ENCODE measurements at regions not wholly inside any gene's neighbourhood (a gene's known extent, or its start where the extent isn't known, plus 50 kb on each side); places are given as distances from the start of the nearest gene placed in this dataset.
"Not testable (repeated sequence)": the region's sequence is repeated elsewhere in the genome, so short reads cannot be mapped to it uniquely, and the experiment has no call there.

- H3K9me3 ChIP-seq; H3K4me3 ChIP-seq; H3K36me3 ChIP-seq (replicated peaks in 1 of 2; ENCODE audit: insufficient read depth in 1 of 2, low read depth in 2 of 2); H3K27me3 ChIP-seq; H3K4me1 ChIP-seq; intact Hi-C loops (cut with DNase I); H3K27ac ChIP-seq: not testable (repeated sequence)
- ATAC-seq (peak; percentile 92), DNase-seq (peak; percentile 68 to 82 (median 74))
- TF ChIP-seq CTCF (IDR thresholded peaks at IDR 0.05) = peak; percentile 30 to 78 (median 56)
- whole genome bisulfite sequencing, 2 donors = 32 to 51% methylated on average over 9 to 15 of the region's 20 CpGs
Measured at GRCh38 chr16:29227751-29228663, 178.5 kb downstream of the NPIPB11 start.

DNA sequence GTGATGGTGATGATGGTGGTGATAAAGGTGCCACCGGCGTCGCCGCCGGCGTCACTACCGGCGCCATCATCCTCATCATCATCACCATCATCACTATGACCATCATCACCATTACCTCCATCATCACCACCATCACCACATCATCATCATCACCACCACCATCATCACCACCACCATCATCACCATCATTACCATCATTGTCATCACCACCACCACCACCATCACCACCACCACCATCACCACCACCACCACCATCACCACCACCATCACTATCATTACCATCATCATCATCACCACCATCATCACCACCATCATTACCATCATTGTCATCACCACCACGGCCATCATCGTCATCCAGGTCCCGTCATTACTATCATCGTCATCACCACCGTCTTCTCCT is 179.7 kb downstream of the NPIPB11 start:
- Histone ChIP-seq H3K27me3 (no peaks in the 10 kb centered on the region), H3K27ac (no peak overlapping the region), H3K4me3 (no peak overlapping the region), H3K36me3 (replicated peaks in 1 of 2; ENCODE audit: insufficient read depth in 1 of 2, low read depth in 2 of 2) (no peaks in the 10 kb centered on the region), H3K4me1 (peaks cover 7% of the 10 kb centered on the region), H3K9me3 (no peaks in the 10 kb centered on the region)
- ATAC-seq (no peak), DNase-seq (no peak)
- TF ChIP-seq POLR2A (IDR thresholded peaks at IDR 0.05) = no peak
- WGBS, 2 donors = 0 to 22% methylated on average over 2 to 8 of the region's 13 CpGs
- intact Hi-C loops (cut with DNase I) = no loop called here

GRCh38 chr16:29224675-29225074 is 181.8 kb downstream of the NPIPB11 start:
- WGBS, 2 donors = 64 to 80% methylated on average over 3 to 4 of the region's 4 CpGs
- DNase-seq; H3K4me3 ChIP-seq; H3K4me1 ChIP-seq; H3K9me3 ChIP-seq; H3K36me3 ChIP-seq (replicated peaks in 1 of 2; ENCODE audit: insufficient read depth in 1 of 2, low read depth in 2 of 2); intact Hi-C loops (cut with DNase I); ATAC-seq; H3K27ac ChIP-seq; H3K27me3 ChIP-seq: not testable (repeated sequence)

- H3K4me3 ChIP-seq; H3K27ac ChIP-seq; H3K36me3 ChIP-seq (replicated peaks in 1 of 2; ENCODE audit: insufficient read depth in 1 of 2, low read depth in 2 of 2); ATAC-seq; H3K4me1 ChIP-seq; H3K27me3 ChIP-seq; DNase-seq; H3K9me3 ChIP-seq; intact Hi-C loops (cut with DNase I): not testable (repeated sequence)
- WGBS, 2 donors = 83% methylated on average over 3 of the region's 7 CpGs; no CpG with 5 or more reads in 1 of the 2 donors
Measured at GRCh38 chr16:29222615-29223014, 183.9 kb downstream of the NPIPB11 start.

DNA sequence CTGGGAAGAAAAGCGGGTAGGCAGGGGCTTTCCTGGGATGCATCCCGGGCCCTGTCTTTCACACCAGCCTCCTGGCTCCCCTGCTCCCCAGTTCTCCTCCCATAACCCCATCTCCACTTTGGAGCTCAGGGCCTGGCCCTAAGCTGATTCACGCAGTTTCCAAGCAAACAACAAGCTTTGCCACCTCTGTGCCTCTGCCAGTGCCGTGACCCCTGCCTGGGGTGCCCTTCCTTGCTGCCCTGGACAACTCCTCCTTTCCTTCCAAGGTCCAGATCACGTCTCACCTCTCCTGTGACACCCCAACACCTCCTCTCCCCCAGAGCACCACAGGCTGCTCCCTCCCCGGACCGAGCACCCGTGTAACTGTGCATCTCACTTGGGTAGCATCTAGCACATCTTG is 184.5 kb downstream of the NPIPB11 start:
- DNase-seq; ATAC-seq; H3K4me1 ChIP-seq; H3K4me3 ChIP-seq; H3K36me3 ChIP-seq (replicated peaks in 1 of 2; ENCODE audit: insufficient read depth in 1 of 2, low read depth in 2 of 2); H3K9me3 ChIP-seq; intact Hi-C loops (cut with DNase I); H3K27ac ChIP-seq; H3K27me3 ChIP-seq: not testable (repeated sequence)
- WGBS, 2 donors = 84 to 93% methylated on average over 5 to 8 of the region's 8 CpGs

GRCh38 chr16:29221281-29221955 is 185.1 kb downstream of the NPIPB11 start:
- WGBS, 2 donors = 63 to 78% methylated on average over 9 to 10 of the region's 10 CpGs
- ATAC-seq, DNase-seq: not testable (repeated sequence)

DNA sequence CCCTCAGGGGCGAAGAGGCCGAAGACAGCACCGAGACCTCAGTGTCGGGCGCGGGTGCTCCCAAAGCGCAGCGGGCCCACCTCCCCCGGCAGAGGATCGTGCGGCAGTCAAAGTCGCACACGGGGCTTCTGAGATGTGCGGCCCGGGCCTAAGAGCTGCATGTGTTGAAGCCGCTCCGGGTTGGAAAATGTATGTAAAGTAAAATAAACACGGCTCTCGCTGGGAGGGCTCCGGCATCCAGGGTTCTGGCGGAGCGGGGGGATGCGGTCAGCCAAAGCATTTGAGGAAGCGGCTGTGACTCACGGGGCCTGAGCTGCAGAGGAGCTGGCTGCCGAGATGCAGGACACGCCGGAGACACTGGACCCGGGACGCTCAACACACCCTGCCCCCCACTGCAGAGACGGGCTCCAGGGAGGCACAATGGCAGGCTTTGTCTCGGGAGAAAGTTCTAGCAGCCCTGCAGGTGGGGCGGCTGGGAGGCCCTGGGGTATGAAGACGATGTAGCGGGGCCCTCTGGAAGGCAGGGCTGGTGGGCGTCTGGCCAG is 185.8 kb downstream of the NPIPB11 start:
- WGBS, 2 donors = 45 to 49% methylated on average over 9 to 15 of the region's 36 CpGs
- H3K36me3 ChIP-seq (replicated peaks in 1 of 2; ENCODE audit: insufficient read depth in 1 of 2, low read depth in 2 of 2); H3K9me3 ChIP-seq; H3K4me3 ChIP-seq; intact Hi-C loops (cut with DNase I); DNase-seq; H3K27me3 ChIP-seq; H3K4me1 ChIP-seq; H3K27ac ChIP-seq: not testable (repeated sequence)
- ATAC-seq = peak; percentile 28

More at GRCh38 chr16:29221281-29221955, 185.1 kb downstream of the NPIPB11 start:
- H3K4me1 ChIP-seq; H3K27me3 ChIP-seq; H3K9me3 ChIP-seq; H3K27ac ChIP-seq; intact Hi-C loops (cut with DNase I); H3K36me3 ChIP-seq (replicated peaks in 1 of 2; ENCODE audit: insufficient read depth in 1 of 2, low read depth in 2 of 2); H3K4me3 ChIP-seq: not testable (repeated sequence)

GRCh38 chr16:29219966-29220646 is 186.4 kb downstream of the NPIPB11 start:
- H3K27me3 ChIP-seq; DNase-seq; H3K4me1 ChIP-seq; intact Hi-C loops (cut with DNase I); H3K9me3 ChIP-seq; H3K36me3 ChIP-seq (replicated peaks in 1 of 2; ENCODE audit: insufficient read depth in 1 of 2, low read depth in 2 of 2); H3K27ac ChIP-seq; H3K4me3 ChIP-seq: not testable (repeated sequence)
- WGBS, 2 donors = 71 to 80% methylated on average over 17 to 22 of the region's 24 CpGs
- ATAC-seq = peak; percentile 31

- H3K4me3 ChIP-seq; ATAC-seq; DNase-seq; H3K36me3 ChIP-seq (replicated peaks in 1 of 2; ENCODE audit: insufficient read depth in 1 of 2, low read depth in 2 of 2); H3K27me3 ChIP-seq; H3K4me1 ChIP-seq; intact Hi-C loops (cut with DNase I); H3K9me3 ChIP-seq; H3K27ac ChIP-seq: not testable (repeated sequence)
- 87 to 89% methylated on average over 16 of the region's 16 CpGs for WGBS, 2 donors
Measured at GRCh38 chr16:29219562-29219961, 186.9 kb downstream of the NPIPB11 start.

GRCh38 chr16:29218649-29219048 is 187.9 kb downstream of the NPIPB11 start:
- DNase-seq; intact Hi-C loops (cut with DNase I); H3K36me3 ChIP-seq (replicated peaks in 1 of 2; ENCODE audit: insufficient read depth in 1 of 2, low read depth in 2 of 2); H3K9me3 ChIP-seq; H3K4me3 ChIP-seq; ATAC-seq; H3K27ac ChIP-seq; H3K4me1 ChIP-seq; H3K27me3 ChIP-seq: not testable (repeated sequence)
- 85 to 95% methylated on average over 5 to 11 of the region's 26 CpGs for WGBS, 2 donors

Measured in body of pancreas (tissue), 4 donors.